ENCODE measurements at regions not wholly inside any gene's neighbourhood (a gene's known extent, or its start where the extent isn't known, plus 50 kb on each side); places are given as distances from the start of the nearest gene placed in this dataset.
"Not testable (repeated sequence)": the region's sequence is repeated elsewhere in the genome, so short reads cannot be mapped to it uniquely, and the experiment has no call there.

- no peaks in the 10 kb centered on the region for H3K4me1 Mint-ChIP-seq
- no peaks in the 10 kb centered on the region for H3K27me3 Mint-ChIP-seq (ENCODE audit: insufficient read depth, low read depth, poor library complexity)
- no peak for ATAC-seq
- H3K4me3 ChIP-seq: no peak overlapping the region
- TF ChIP-seq ETS1 (IDR thresholded peaks at IDR 0.05): no peak
- TF ChIP-seq EZH2 (IDR thresholded peaks at IDR 0.05; ENCODE audit: low read depth, unreplicated experiment): no peak
- TF ChIP-seq JUNB (IDR thresholded peaks at IDR 0.05; ENCODE audit: unreplicated experiment): no peak
- no peak for TF ChIP-seq NANOG (IDR thresholded peaks at IDR 0.05; ENCODE audit: borderline replicate concordance)
- no peaks in the 10 kb centered on the region for H3F3A ChIP-seq (replicated peaks; ENCODE audit: low read depth)
- no peaks in the 10 kb centered on the region for H3K27me3 ChIP-seq (ENCODE audit: insufficient read depth)
- H3K36me3 Mint-ChIP-seq (ENCODE audit: low read depth): peaks cover under 1% of the 10 kb centered on the region; the same call in 1 of the 3 replicates
- no peak overlapping the region for H3K4me2 ChIP-seq
- no peaks in the 10 kb centered on the region for H3K36me3 ChIP-seq (ENCODE audit: insufficient read depth)
- no peak overlapping the region for H3K27ac ChIP-seq (ENCODE audit: low read depth)
- no peaks in the 10 kb centered on the region for H4K20me1 ChIP-seq (replicated peaks; ENCODE audit: insufficient read depth)
- H3K9me3 Mint-ChIP-seq: peaks cover 2% of the 10 kb centered on the region; the same call in 2 of the 3 replicates
- DNase-seq (ENCODE audit: low spot score): no peak
- H2AFZ ChIP-seq: no peak overlapping the region
- H3K4me1 ChIP-seq (ENCODE audit: insufficient read depth): no peaks in the 10 kb centered on the region
- H3K4me3 Mint-ChIP-seq: no peak overlapping the region
- no peak overlapping the region for H3K27ac Mint-ChIP-seq
- H3K9me2 ChIP-seq (ENCODE audit: insufficient read depth): no peaks in the 10 kb centered on the region
- H3K79me2 ChIP-seq (replicated peaks; ENCODE audit: insufficient read depth): no peaks in the 10 kb centered on the region
Measured at GRCh38 chr4:118410138-118410537, 57.3 kb upstream of the PRSS12 start.

- no peak overlapping the region for H2AFZ ChIP-seq
- H3K4me2 ChIP-seq: no peak overlapping the region
- H3K27ac ChIP-seq (ENCODE audit: low read depth): no peak overlapping the region
- no peak overlapping the region for H3K4me3 ChIP-seq
- H3K4me1 ChIP-seq (ENCODE audit: insufficient read depth): no peaks in the 10 kb centered on the region
- H3F3A ChIP-seq (replicated peaks; ENCODE audit: low read depth): no peaks in the 10 kb centered on the region
- no peaks in the 10 kb centered on the region for H3K36me3 ChIP-seq (ENCODE audit: insufficient read depth)
- no peaks in the 10 kb centered on the region for H4K20me1 ChIP-seq (replicated peaks; ENCODE audit: insufficient read depth)
- H3K79me2 ChIP-seq (replicated peaks; ENCODE audit: insufficient read depth): no peaks in the 10 kb centered on the region
- no peak for DNase-seq (ENCODE audit: low spot score)
- H3K9me2 ChIP-seq (ENCODE audit: insufficient read depth): no peaks in the 10 kb centered on the region
- no peak overlapping the region for H3K27ac Mint-ChIP-seq
- no peaks in the 10 kb centered on the region for H3K36me3 Mint-ChIP-seq (ENCODE audit: low read depth)
- H3K9me3 Mint-ChIP-seq: no peaks in the 10 kb centered on the region
- no peaks in the 10 kb centered on the region for H3K4me1 Mint-ChIP-seq
- TF ChIP-seq EZH2 (IDR thresholded peaks at IDR 0.05; ENCODE audit: low read depth, unreplicated experiment) (no peak), EZH2phosphoT487 (IDR thresholded peaks at IDR 0.05; ENCODE audit: unreplicated experiment) (no peak), REST (IDR thresholded peaks at IDR 0.05; ENCODE audit: unreplicated experiment) (no peak), CTCF (conservative IDR thresholded peaks at IDR 0.05; ENCODE audit: low read depth in 2 of 2) (no peak)
- no peak overlapping the region for H3K4me3 Mint-ChIP-seq
- H3K27me3 ChIP-seq (ENCODE audit: insufficient read depth): no peaks in the 10 kb centered on the region
- peaks cover 5% of the 10 kb centered on the region for H3K27me3 Mint-ChIP-seq (ENCODE audit: insufficient read depth, low read depth, poor library complexity)
- no peak for ATAC-seq
Measured at GRCh38 chr4:118417325-118417724, 64.5 kb upstream of the PRSS12 start.

- not testable (repeated sequence) for H3K4me1 Mint-ChIP-seq; ATAC-seq; H3K36me3 ChIP-seq (ENCODE audit: insufficient read depth); DNase-seq (ENCODE audit: low spot score); H3K9me2 ChIP-seq (ENCODE audit: insufficient read depth); H3K27ac ChIP-seq (ENCODE audit: low read depth); H3K4me3 ChIP-seq; H4K20me1 ChIP-seq (replicated peaks; ENCODE audit: insufficient read depth); H3K4me2 ChIP-seq; H3K79me2 ChIP-seq (replicated peaks; ENCODE audit: insufficient read depth); H3K36me3 Mint-ChIP-seq (ENCODE audit: low read depth); H3K27me3 ChIP-seq (ENCODE audit: insufficient read depth); H3K4me1 ChIP-seq (ENCODE audit: insufficient read depth); H3K9me3 Mint-ChIP-seq; H3K27me3 Mint-ChIP-seq (ENCODE audit: insufficient read depth, low read depth, poor library complexity); H3K4me3 Mint-ChIP-seq; H3F3A ChIP-seq (replicated peaks; ENCODE audit: low read depth); H3K27ac Mint-ChIP-seq; H2AFZ ChIP-seq
Measured at GRCh38 chr4:118417800-118418199, 65.0 kb upstream of the PRSS12 start.

GRCh38 chr4:118418396-118418795 lies 65.6 kb upstream of the PRSS12 start:
- not testable (repeated sequence) for DNase-seq (ENCODE audit: low spot score); H3K4me3 Mint-ChIP-seq; H3K79me2 ChIP-seq (replicated peaks; ENCODE audit: insufficient read depth); H3K27ac Mint-ChIP-seq; ATAC-seq; H3F3A ChIP-seq (replicated peaks; ENCODE audit: low read depth); H3K27ac ChIP-seq (ENCODE audit: low read depth); H3K4me1 Mint-ChIP-seq; H3K27me3 Mint-ChIP-seq (ENCODE audit: insufficient read depth, low read depth, poor library complexity); H3K4me1 ChIP-seq (ENCODE audit: insufficient read depth); H2AFZ ChIP-seq; H3K9me3 Mint-ChIP-seq; H3K36me3 Mint-ChIP-seq (ENCODE audit: low read depth); H3K4me3 ChIP-seq; H3K4me2 ChIP-seq; H4K20me1 ChIP-seq (replicated peaks; ENCODE audit: insufficient read depth); H3K36me3 ChIP-seq (ENCODE audit: insufficient read depth); H3K9me2 ChIP-seq (ENCODE audit: insufficient read depth); H3K27me3 ChIP-seq (ENCODE audit: insufficient read depth)

All from GM23338 (cell line).